ENCODE measurements at regions not wholly inside any gene's neighbourhood (a gene's known extent, or its start where the extent isn't known, plus 50 kb on each side); places are given as distances from the start of the nearest gene placed in this dataset.

- Histone ChIP-seq H4K20me1 (ENCODE audit: insufficient read depth) (no peaks in the 10 kb centered on the region), H2AFZ (ENCODE audit: low read depth, low read length, poor library complexity, severe bottlenecking) (no peak overlapping the region), H3K9ac (ENCODE audit: low read length) (no peak overlapping the region), H3K4me2 (ENCODE audit: low read length) (no peak overlapping the region), H3K79me2 (ENCODE audit: insufficient read depth, low read length) (no peaks in the 10 kb centered on the region), H3K9me2 (ENCODE audit: insufficient read depth) (no peaks in the 10 kb centered on the region), H3K4me3 (replicated peaks in 1 of 2; ENCODE audit: low read depth in 1 of 2, low read length in 2 of 2) (no peak overlapping the region), H3K9me3 (ENCODE audit: control insufficient read depth in 1 of 2, insufficient read depth in 1 of 2, low read depth in 1 of 2, low read length in 2 of 2) (peaks cover 14 to 19% of the 10 kb centered on the region in 2 experiments; a peak in 2 of 4 replicates), H3K27me3 (ENCODE audit: insufficient read depth, low read length) (no peaks in the 10 kb centered on the region), H3K36me3 (ENCODE audit: control insufficient read depth in 1 of 2, insufficient read depth in 2 of 2, low read length in 2 of 2) (no peaks in the 10 kb centered on the region), H3K4me1 (ENCODE audit: control insufficient read depth in 1 of 2, insufficient read depth in 2 of 2, low read length in 2 of 2) (no peaks in the 10 kb centered on the region), H3K27ac (ENCODE audit: low read depth, low read length) (no peak overlapping the region)
- POLR2A ChIA-PET, result no interaction called here
- BruUV-seq (replicated peaks), result no TSS peak
- CTCF ChIA-PET, result no interaction called here
- ATAC-seq (no peak), DNase-seq (ENCODE audit: low read depth, low spot score) (no peak)
- RAD21 ChIA-PET (ENCODE audit: low non-redundant PET in 1 of 2, low total read pairs in 2 of 2, uncharacterized antibody in 2 of 2, unreplicated experiment in 2 of 2), result no interaction called here
- intact Hi-C loops (cut with micrococcal nuclease), result no loop called here
- TF ChIP-seq REST (IDR thresholded peaks at IDR 0.05; ENCODE audit: low read depth), result no peak
- no peak for TF ChIP-seq FOSL1 (IDR thresholded peaks at IDR 0.05; ENCODE audit: low read depth)
- no peak for TF ChIP-seq EZH2 (IDR thresholded peaks at IDR 0.05)
- no peak for TF ChIP-seq ZFX (IDR thresholded peaks at IDR 0.05)
- no peak for TF ChIP-seq ELF1 (IDR thresholded peaks at IDR 0.05; ENCODE audit: borderline replicate concordance, low read depth)
- TF ChIP-seq CTCF (IDR thresholded peaks at IDR 0.05 in 2 of 3, conservative IDR thresholded peaks at IDR 0.05 in 1 of 3; ENCODE audit: borderline replicate concordance in 1 of 3, insufficient read depth in 1 of 3, low read depth in 2 of 3, low read length in 2 of 3), result no peak
- no peak for TF ChIP-seq ZNF274 (IDR thresholded peaks at IDR 0.05; ENCODE audit: low read depth, low read length)
- TF ChIP-seq ZBTB33 (IDR thresholded peaks at IDR 0.05; ENCODE audit: extremely low read depth, insufficient replicate concordance, low read length), result no peak
- no peak for TF ChIP-seq EGR1 (IDR thresholded peaks at IDR 0.05; ENCODE audit: low read depth)
- TF ChIP-seq POLR2A (IDR thresholded peaks at IDR 0.05; ENCODE audit: borderline replicate concordance, extremely low read depth, insufficient read depth, insufficient read length), result no peak
- TF ChIP-seq EZH2phosphoT487 (IDR thresholded peaks at IDR 0.05; ENCODE audit: borderline replicate concordance), result no peak
- no peak for TF ChIP-seq TCF7L2 (IDR thresholded peaks at IDR 0.05; ENCODE audit: borderline replicate concordance, extremely low read depth, insufficient read depth, insufficient read length)
- no peak for TF ChIP-seq MAX (IDR thresholded peaks at IDR 0.05)
Observed at GRCh38 chr2:5070257-5070656, 621.9 kb upstream of the SOX11 start.
